ENCODE measurements at regions not wholly inside any gene's neighbourhood (a gene's known extent, or its start where the extent isn't known, plus 50 kb on each side); places are given as distances from the start of the nearest gene placed in this dataset.

- no peak for TF ChIP-seq CTCF (IDR thresholded peaks at IDR 0.05; ENCODE audit: control extremely low read depth, extremely low read depth, low read depth, missing control alignments)
These were observed 51.6 kb upstream of the DSEL start for GRCh38 chr18:67568166-67568565.

More at GRCh38 chr18:67568166-67568565, 51.6 kb upstream of the DSEL start:
- ChIA-PET CTCF (no interaction called here), POLR2A (no interaction called here)
- no peak for DNase-seq (ENCODE audit: extremely low spot score)
